ENCODE measurements at regions not wholly inside any gene's neighbourhood (a gene's known extent, or its start where the extent isn't known, plus 50 kb on each side); places are given as distances from the start of the nearest gene placed in this dataset.
A peak's percentile ranks its signal among the peaks of the same experiment; 100 is the strongest.

- ChIA-PET POLR2A (no interaction called here), CTCF (interaction anchor here (0.7 to 2.1 kb wide), 8 partner anchors 9 to 364 kb away, joined by 3 to 10 read pairs (median 5); no protein-coding TSS in a partner anchor)
- no peaks in the 10 kb centered on the region for H3K36me3 ChIP-seq (ENCODE audit: control insufficient read depth in 2 of 2, insufficient read depth in 1 of 2, low read length in 2 of 2)
- H3K9me3 ChIP-seq (ENCODE audit: control insufficient read depth, insufficient read depth, low read depth, low read length) = no peaks in the 10 kb centered on the region
- no peak overlapping the region for H3K4me3 ChIP-seq (ENCODE audit: low read depth, low read length)
- no peaks in the 10 kb centered on the region for H3K4me1 ChIP-seq (ENCODE audit: control insufficient read depth, insufficient read depth, low read length)
- no peak for TF ChIP-seq HOXA7 (CRISPR knock-in tag; IDR thresholded peaks at IDR 0.05; ENCODE audit: borderline replicate concordance)
- TF ChIP-seq SALL2 (tag by site-specific recombination; IDR thresholded peaks at IDR 0.05; ENCODE audit: borderline replicate concordance) = no peak
- TF ChIP-seq ZNF654 (tag by site-specific recombination; IDR thresholded peaks at IDR 0.05; ENCODE audit: low read depth) = peak; percentile 68
- H3K27ac ChIP-seq (ENCODE audit: extremely low read depth, low read depth, low read length) = no peak overlapping the region
Observed at GRCh38 chrX:30504309-30504708, 73.3 kb downstream of the TASL start.

GRCh38 chrX:30495468-30495867, 82.1 kb downstream of the TASL start:
- CTCF ChIA-PET = interaction anchor here (0.7 to 0.9 kb wide), 2 partner anchors 8 to 219 kb away, joined by 3 read pairs; no protein-coding TSS in a partner anchor
- no peaks in the 10 kb centered on the region for H3K9me3 ChIP-seq (ENCODE audit: control insufficient read depth, insufficient read depth, low read depth, low read length)
- H3K27ac ChIP-seq (ENCODE audit: extremely low read depth, low read depth, low read length) = no peak overlapping the region
- no peak overlapping the region for H3K4me3 ChIP-seq (ENCODE audit: low read depth, low read length)
- no peaks in the 10 kb centered on the region for H3K36me3 ChIP-seq (ENCODE audit: control insufficient read depth in 2 of 2, insufficient read depth in 1 of 2, low read length in 2 of 2)
- TF ChIP-seq ZNF16 (tag by site-specific recombination; IDR thresholded peaks at IDR 0.05; ENCODE audit: low read depth) (no peak), ZBTB7A (tag by site-specific recombination; IDR thresholded peaks at IDR 0.05; ENCODE audit: low read depth) (no peak), ZFP3 (tag by site-specific recombination; IDR thresholded peaks at IDR 0.05; ENCODE audit: low read depth) (no peak), GLI2 (tag by site-specific recombination; IDR thresholded peaks at IDR 0.05; ENCODE audit: borderline replicate concordance, low read depth) (no peak), ZNF621 (tag by site-specific recombination; IDR thresholded peaks at IDR 0.05) (no peak), SETDB1 (IDR thresholded peaks at IDR 0.05; ENCODE audit: insufficient read length, low read length) (no peak), YY2 (tag by site-specific recombination; IDR thresholded peaks at IDR 0.05) (no peak), ZNF48 (tag by site-specific recombination; IDR thresholded peaks at IDR 0.05) (no peak), ZNF664 (tag by site-specific recombination; IDR thresholded peaks at IDR 0.05) (no peak), ZNF510 (tag by site-specific recombination; IDR thresholded peaks at IDR 0.05; ENCODE audit: insufficient replicate concordance) (no peak), KLF8 (tag by site-specific recombination; IDR thresholded peaks at IDR 0.05) (no peak), SP7 (tag by site-specific recombination; IDR thresholded peaks at IDR 0.05) (no peak), ZNF280C (tag by site-specific recombination; IDR thresholded peaks at IDR 0.05) (no peak)
- POLR2A ChIA-PET = no interaction called here
- H3K4me1 ChIP-seq (ENCODE audit: control insufficient read depth, insufficient read depth, low read length) = no peaks in the 10 kb centered on the region

- ChIA-PET POLR2A (no interaction called here), CTCF (no interaction called here)
- TF ChIP-seq ZNF785 (tag by site-specific recombination; IDR thresholded peaks at IDR 0.05) = no peak
- TF ChIP-seq RBAK (tag by site-specific recombination; IDR thresholded peaks at IDR 0.05) = no peak
- no peak for TF ChIP-seq ZNF121 (tag by site-specific recombination; IDR thresholded peaks at IDR 0.05)
- TF ChIP-seq ZNF324 (tag by site-specific recombination; IDR thresholded peaks at IDR 0.05) = no peak
- TF ChIP-seq ZNF560 (tag by site-specific recombination; IDR thresholded peaks at IDR 0.05; ENCODE audit: borderline replicate concordance) = no peak
- no peak for TF ChIP-seq ZBTB8A (tag by site-specific recombination; IDR thresholded peaks at IDR 0.05)
- TF ChIP-seq ZNF585B (tag by site-specific recombination; IDR thresholded peaks at IDR 0.05) = no peak
- TF ChIP-seq ZNF148 (tag by site-specific recombination; IDR thresholded peaks at IDR 0.05; ENCODE audit: borderline replicate concordance) = no peak
- no peak for TF ChIP-seq ZNF146 (tag by site-specific recombination; IDR thresholded peaks at IDR 0.05)
- TF ChIP-seq ZNF16 (tag by site-specific recombination; IDR thresholded peaks at IDR 0.05; ENCODE audit: low read depth) = no peak
- no peak for TF ChIP-seq ZNF501 (tag by site-specific recombination; IDR thresholded peaks at IDR 0.05)
- no peak for TF ChIP-seq ZBTB7A (tag by site-specific recombination; IDR thresholded peaks at IDR 0.05; ENCODE audit: low read depth)
- H3K4me1 ChIP-seq (ENCODE audit: control insufficient read depth, insufficient read depth, low read length) = no peaks in the 10 kb centered on the region
- no peak overlapping the region for H3K27ac ChIP-seq (ENCODE audit: extremely low read depth, low read depth, low read length)
- no peak overlapping the region for H3K4me3 ChIP-seq (ENCODE audit: low read depth, low read length)
- H3K36me3 ChIP-seq (ENCODE audit: control insufficient read depth in 2 of 2, insufficient read depth in 1 of 2, low read length in 2 of 2) = no peaks in the 10 kb centered on the region
- no peaks in the 10 kb centered on the region for H3K9me3 ChIP-seq (ENCODE audit: control insufficient read depth, insufficient read depth, low read depth, low read length)
Observed at GRCh38 chrX:30493348-30493747, 84.2 kb downstream of the TASL start.
